Keratinocyte (primary cell): ENCODE measurements at regions not wholly inside any gene's neighbourhood (a gene's known extent, or its start where the extent isn't known, plus 50 kb on each side); places are given as distances from the start of the nearest gene placed in this dataset.

Source experiments
- DNase-seq: peaks from one replicate; pipeline ENCODE4 v3.0.0-alpha.2; 2011; ENCODE audit warnings: low read depth, missing footprints, low spot score
- FAIRE-seq: peaks from 2 replicates; lab custom pipeline; 2011; peaks lifted over from hg19 to GRCh38; lab: Jason Lieb, UNC
- H2AFZ ChIP-seq: 2 replicates; pipeline ENCODE4 v1.6.0; 2012; ENCODE audit warnings: low read length, control low read depth, inconsistent platforms; ENCODE audit not compliant: control insufficient read depth
- H3K27ac ChIP-seq: 2 replicates; pipeline ENCODE4 v1.5.1; 2011; ENCODE audit warnings: low read length; ENCODE audit not compliant: control insufficient read depth, insufficient read depth
- H3K27me3 ChIP-seq: 3 replicates; pipeline ENCODE4 v1.6.0; 2011; ENCODE audit warnings: low read length; ENCODE audit not compliant: control insufficient read depth, insufficient read depth; ENCODE audit errors: extremely low read depth
- H3K36me3 ChIP-seq, 2 experiments: 2 replicates in 1 of 2; 3 replicates in 1 of 2; pipeline ENCODE4 v1.5.1; 2011; ENCODE audit warnings: low read length in 2 of 2, mild to moderate bottlenecking in 1 of 2; ENCODE audit not compliant: control insufficient read depth in 2 of 2, insufficient read depth in 2 of 2; ENCODE audit errors: extremely low read depth in 1 of 2
- H3K4me1 ChIP-seq: 3 replicates; pipeline ENCODE4 v1.5.1; 2011; ENCODE audit warnings: low read length; ENCODE audit not compliant: control insufficient read depth, insufficient read depth; ENCODE audit errors: extremely low read depth
- H3K4me2 ChIP-seq: 3 replicates; pipeline ENCODE4 v1.6.0; 2011; ENCODE audit warnings: low read depth, low read length; ENCODE audit not compliant: control insufficient read depth, insufficient read depth; ENCODE audit errors: extremely low read depth
- H3K4me3 ChIP-seq, 3 experiments: fragments of 200-600 bp in 1 of 3; sonication (generic) in 1 of 3; 2 replicates in 2 of 3; 3 replicates in 1 of 3; pipeline ENCODE4 v1.5.1; 2011 to 2016; ENCODE audit warnings: low read length in 3 of 3, mild to moderate bottlenecking in 3 of 3, control low read depth in 2 of 3, inconsistent platforms in 1 of 3, low read depth in 1 of 3, mixed read lengths in 1 of 3, mixed run types in 1 of 3, moderate library complexity in 1 of 3; ENCODE audit not compliant: control insufficient read depth in 2 of 3, insufficient read depth in 2 of 3; ENCODE audit errors: extremely low read depth in 1 of 3
- H3K79me2 ChIP-seq: 2 replicates; pipeline ENCODE4 v1.6.0; 2012; ENCODE audit warnings: low read length; ENCODE audit not compliant: control insufficient read depth, insufficient read depth
- H3K9ac ChIP-seq: 3 replicates; pipeline ENCODE4 v1.6.0; 2011; ENCODE audit warnings: low read length; ENCODE audit not compliant: control insufficient read depth, insufficient read depth; ENCODE audit errors: extremely low read depth
- H3K9me1 ChIP-seq: 3 replicates; pipeline ENCODE4 v1.6.0; 2011; ENCODE audit warnings: low read length; ENCODE audit not compliant: control insufficient read depth, insufficient read depth; ENCODE audit errors: extremely low read depth
- H3K9me3 ChIP-seq: 2 replicates; pipeline ENCODE4 v1.5.1; 2012; ENCODE audit warnings: low read depth, low read length; ENCODE audit not compliant: control insufficient read depth
- H4K20me1 ChIP-seq: 3 replicates; pipeline ENCODE4 v1.6.0; 2011; ENCODE audit warnings: low read length; ENCODE audit not compliant: control insufficient read depth, insufficient read depth; ENCODE audit errors: extremely low read depth
- CTCF ChIP-seq, 3 experiments: IDR thresholded peaks in 1 of 3; conservative IDR thresholded peaks in 1 of 3; optimal IDR thresholded peaks in 1 of 3; 2 replicates in 2 of 3; 3 replicates in 1 of 3; pipeline versions ENCODE3 to v1.5.1; 2011; ENCODE audit warnings: low read length in 3 of 3, mild to moderate bottlenecking in 3 of 3, moderate library complexity in 2 of 3, control low read depth in 1 of 3, inconsistent platforms in 1 of 3; ENCODE audit not compliant: insufficient read depth in 2 of 3; ENCODE audit errors: extremely low read depth in 1 of 3
- EZH2 ChIP-seq: IDR thresholded peaks from one replicate; pipeline ENCODE4 v1.6.1; 2012; ENCODE audit warnings: inconsistent platforms, mild to moderate bottlenecking, low read length, moderate library complexity
- dilution Hi-C: fragments of 300-500 bp; cut with MboI; formaldehyde crosslinking; loops from one replicate; pipeline ENCODE4 v1.7.0; 2020; ENCODE audit warnings: low sequenced_read_pairs; ENCODE audit not compliant: extremely low pct_ligation_motif_present

- Histone ChIP-seq H3K4me2 (no peak overlapping the region), H3K9me3 (no peaks in the 10 kb centered on the region)
- no peak for FAIRE-seq
Observed at GRCh38 chr4:71236226-71236625, 102.6 kb upstream of the SLC4A4 start.

GRCh38 chr4:71237641-71238040 is 101.2 kb upstream of the SLC4A4 start:
- no peaks in the 10 kb centered on the region for H3K79me2 ChIP-seq
- no peaks in the 10 kb centered on the region for H3K4me1 ChIP-seq
- DNase-seq (no peak), FAIRE-seq (no peak)
- H3K9me1 ChIP-seq = no peaks in the 10 kb centered on the region
- H3K9me3 ChIP-seq = no peaks in the 10 kb centered on the region
- no peak overlapping the region for H3K27ac ChIP-seq
- H3K4me2 ChIP-seq = no peak overlapping the region
- TF ChIP-seq EZH2 (no peak), CTCF (optimal IDR thresholded peaks at IDR 0.05 in 1 of 3, IDR thresholded peaks at IDR 0.05 in 1 of 3, conservative IDR thresholded peaks at IDR 0.05 in 1 of 3; ENCODE audit: extremely low read depth in 1 of 3, insufficient read depth in 2 of 3, low read length in 3 of 3) (no peak)
- no peak overlapping the region for H2AFZ ChIP-seq
- no peak overlapping the region for H3K4me3 ChIP-seq
- H3K27me3 ChIP-seq = no peaks in the 10 kb centered on the region
- dilution Hi-C loops = no loop called here
- H3K36me3 ChIP-seq = no peaks in the 10 kb centered on the region
- H4K20me1 ChIP-seq = no peaks in the 10 kb centered on the region
- no peak overlapping the region for H3K9ac ChIP-seq

More at GRCh38 chr4:71236226-71236625, 102.6 kb upstream of the SLC4A4 start:
- H3K27ac ChIP-seq = no peak overlapping the region
- no peaks in the 10 kb centered on the region for H3K9me1 ChIP-seq
- no peak overlapping the region for H3K4me3 ChIP-seq
- dilution Hi-C loops = no loop called here
- H3K27me3 ChIP-seq = no peaks in the 10 kb centered on the region
- TF ChIP-seq EZH2 (no peak), CTCF (optimal IDR thresholded peaks at IDR 0.05 in 1 of 3, IDR thresholded peaks at IDR 0.05 in 1 of 3, conservative IDR thresholded peaks at IDR 0.05 in 1 of 3; ENCODE audit: extremely low read depth in 1 of 3, insufficient read depth in 2 of 3, low read length in 3 of 3) (no peak)
- H2AFZ ChIP-seq = no peak overlapping the region
- no peaks in the 10 kb centered on the region for H3K36me3 ChIP-seq
- no peak overlapping the region for H3K9ac ChIP-seq
- no peaks in the 10 kb centered on the region for H3K79me2 ChIP-seq
- H3K4me1 ChIP-seq = no peaks in the 10 kb centered on the region
- no peak for DNase-seq
- H4K20me1 ChIP-seq = no peaks in the 10 kb centered on the region
